Caki2 (cell line): ENCODE measurements at regions not wholly inside any gene's neighbourhood (a gene's known extent, or its start where the extent isn't known, plus 50 kb on each side); places are given as distances from the start of the nearest gene placed in this dataset.

Experiments used
- DNase-seq: peaks from one replicate; pipeline ENCODE4 v3.0.0-alpha.2; 2015; ENCODE audit warnings: low read depth
- in situ Hi-C: cut with HindIII; loops from 2 replicates; pipeline ENCODE4 v1.10.0; 2016; ENCODE audit warnings: low sequenced_read_pairs, low pct_unique_long_range_greater_than_20kb, mixed read lengths

- in situ Hi-C loops, result no loop called here
Observed at GRCh38 chrX:69036674-69037573, 128.3 kb downstream of the PJA1 start.

GRCh38 chrX:69034451-69034850, 130.8 kb downstream of the PJA1 start:
- in situ Hi-C loops, result no loop called here
- no peak for DNase-seq

More at GRCh38 chrX:69036674-69037573, 128.3 kb downstream of the PJA1 start:
- no peak for DNase-seq

DNA sequence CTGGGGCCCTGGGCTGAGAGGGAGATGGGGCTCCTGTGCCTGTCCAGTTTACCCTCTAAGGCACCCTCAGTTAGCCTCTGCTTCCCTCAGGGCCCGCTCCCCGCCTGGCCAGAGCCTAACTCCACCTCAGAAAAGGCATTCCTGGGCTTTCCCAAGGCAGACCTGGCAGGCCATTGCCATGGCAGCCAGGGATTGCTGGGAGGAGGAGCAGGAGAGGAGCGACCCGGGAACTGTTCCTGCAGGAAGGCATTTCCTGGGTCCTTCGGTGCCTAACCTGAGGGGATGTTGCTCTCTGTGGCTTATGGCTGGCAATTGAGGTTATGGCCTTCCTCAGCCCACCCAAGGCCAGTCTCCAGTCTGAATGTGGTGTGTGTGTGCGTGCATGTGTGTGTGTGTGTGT, 131.3 kb downstream of the PJA1 start:
- no peak for DNase-seq
- in situ Hi-C loops, result no loop called here

DNA sequence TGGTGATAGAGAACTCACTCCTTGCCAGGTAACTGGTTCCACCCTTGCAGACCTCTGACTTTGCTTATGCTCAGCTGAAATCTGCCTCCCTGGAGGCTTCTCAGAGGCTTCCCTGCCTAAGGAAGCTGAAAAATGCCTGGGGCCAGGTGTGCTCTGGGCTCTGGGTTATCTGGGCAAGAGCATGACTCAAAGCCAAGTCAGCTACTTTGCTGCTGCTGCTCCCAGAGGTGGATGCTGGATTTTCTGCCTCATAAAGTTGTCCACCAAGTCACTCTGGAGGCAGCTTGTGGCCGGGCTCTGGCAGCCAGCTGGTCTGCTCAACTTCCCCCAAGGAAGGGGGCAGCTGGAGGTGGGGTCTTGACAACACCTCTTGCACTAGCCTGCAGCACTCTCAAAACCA, 132.7 kb downstream of the PJA1 start:
- in situ Hi-C loops, result no loop called here
- DNase-seq, result no peak

- DNase-seq, result no peak
- in situ Hi-C loops, result no loop called here
Observed at GRCh38 chrX:69031971-69032391, 133.3 kb downstream of the PJA1 start.

GRCh38 chrX:69031181-69031580, 134.1 kb downstream of the PJA1 start:
- no peak for DNase-seq
- in situ Hi-C loops, result no loop called here

GRCh38 chrX:69029771-69030170, 135.5 kb downstream of the PJA1 start:
- no peak for DNase-seq
- in situ Hi-C loops, result no loop called here

DNA sequence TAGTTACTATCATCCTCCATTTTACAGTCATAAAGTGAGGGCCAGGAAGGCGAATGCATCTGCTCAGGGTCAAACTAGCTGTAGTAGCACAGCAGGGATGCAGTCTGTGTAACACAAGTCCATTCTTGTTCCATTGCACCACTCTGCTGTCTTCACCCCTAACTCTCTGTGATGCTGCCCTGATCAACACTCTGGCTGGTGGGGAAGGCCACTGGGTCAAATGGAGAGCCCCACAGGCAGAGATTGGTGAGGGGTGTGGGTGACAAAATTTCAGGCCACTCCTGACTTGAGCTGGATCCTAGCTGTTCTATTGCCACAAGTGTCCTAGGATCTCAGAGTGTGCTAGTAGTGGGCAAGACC, 136.5 kb downstream of the PJA1 start:
- in situ Hi-C loops, result no loop called here
- no peak for DNase-seq

GRCh38 chrX:69028006-69028760, 137.1 kb downstream of the PJA1 start:
- DNase-seq, result no peak

DNA sequence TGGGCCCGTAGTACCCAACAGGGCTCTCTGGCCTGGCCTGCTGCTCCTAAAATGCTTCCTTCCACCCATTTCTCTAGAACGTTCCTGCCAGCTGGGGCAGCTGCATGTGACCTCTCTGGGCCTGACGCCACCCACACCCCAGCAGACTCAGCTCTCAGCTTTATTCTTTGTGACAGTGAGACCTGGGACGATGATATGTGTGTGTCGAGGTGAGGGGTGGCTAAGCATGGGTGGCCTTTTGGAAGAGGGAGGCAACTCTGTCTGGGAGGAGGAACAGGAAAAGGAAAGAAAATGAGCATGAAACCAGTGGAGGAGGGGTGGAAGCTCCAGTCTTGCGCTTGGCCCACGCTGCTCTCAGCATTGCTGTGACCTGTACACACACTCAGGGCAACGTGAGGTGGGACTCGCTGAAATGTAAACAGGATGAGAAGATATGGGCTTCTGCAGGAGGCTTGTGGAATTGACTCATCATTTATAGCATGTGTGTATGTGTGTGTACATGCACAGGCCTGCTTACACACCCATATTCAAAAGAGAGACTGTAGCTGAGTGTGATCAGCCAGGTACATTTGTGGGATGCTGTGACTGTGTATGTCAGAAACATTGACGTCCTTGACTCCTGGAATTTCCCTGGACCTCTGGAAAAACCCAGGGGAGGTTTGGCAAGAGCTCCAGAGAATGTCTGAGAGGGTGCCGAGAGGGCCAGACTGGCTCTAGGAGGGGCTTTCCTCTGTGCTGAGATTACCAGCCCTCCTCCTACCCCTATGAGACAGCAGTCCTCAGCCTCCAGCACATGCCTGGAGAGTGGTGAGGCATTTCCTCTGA, 137.9 kb downstream of the PJA1 start:
- in situ Hi-C loops, result no loop called here
- no peak for DNase-seq

More at GRCh38 chrX:69028006-69028760, 137.1 kb downstream of the PJA1 start:
- in situ Hi-C loops, result no loop called here

DNA sequence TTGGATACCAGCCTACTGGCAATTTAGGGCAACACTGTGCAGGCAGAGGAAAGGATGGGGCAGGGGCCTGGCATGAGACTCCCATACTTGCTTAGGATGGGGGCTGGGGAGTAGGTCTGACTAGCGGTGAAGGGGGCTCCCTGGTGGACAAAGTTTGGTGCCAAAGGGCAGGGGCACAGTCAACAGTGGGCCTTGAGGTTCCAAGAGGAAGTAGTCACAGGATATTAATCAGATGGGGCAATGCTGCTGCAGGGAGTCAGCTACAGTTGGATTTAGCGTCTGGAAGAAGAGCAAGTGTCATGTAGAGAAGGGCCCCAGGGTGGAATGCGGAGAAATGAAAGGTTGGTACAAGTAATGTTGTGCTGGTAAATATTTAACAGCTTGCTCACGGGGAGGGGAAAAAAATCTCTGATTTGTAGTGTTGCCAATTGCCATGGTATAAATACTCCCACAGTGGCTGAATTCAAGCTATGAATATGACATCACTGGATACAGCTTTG, 139.4 kb downstream of the PJA1 start:
- in situ Hi-C loops, result no loop called here
- no peak for DNase-seq

GRCh38 chrX:69024931-69025330, 140.3 kb downstream of the PJA1 start:
- in situ Hi-C loops, result no loop called here
- no peak for DNase-seq

GRCh38 chrX:69024161-69024736, 141.0 kb downstream of the PJA1 start:
- DNase-seq, result no peak
- in situ Hi-C loops, result no loop called here

GRCh38 chrX:69022430-69022829, 142.8 kb downstream of the PJA1 start:
- no peak for DNase-seq
- in situ Hi-C loops, result no loop called here

GRCh38 chrX:69021141-69021960, 143.9 kb downstream of the PJA1 start:
- DNase-seq, result no peak
- in situ Hi-C loops, result no loop called here

DNA sequence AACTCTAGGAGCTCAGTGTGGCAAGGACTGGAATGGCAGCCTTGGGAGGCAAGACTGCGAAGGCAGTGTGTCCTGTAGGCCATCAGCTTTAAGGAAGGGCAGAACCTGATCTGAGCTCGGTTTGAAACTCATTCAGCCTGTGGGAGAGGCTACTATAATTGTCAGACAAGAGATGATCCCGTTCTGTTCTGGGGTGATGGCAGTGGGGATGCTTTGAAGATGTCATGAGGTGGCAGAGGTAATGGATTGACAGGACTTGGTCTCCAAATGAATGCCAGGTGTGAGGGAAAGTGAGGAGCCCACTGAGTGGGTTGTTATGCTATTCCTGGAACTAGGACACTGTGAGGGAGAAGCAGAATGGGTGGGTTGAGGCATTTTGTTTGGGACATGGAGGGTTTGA, 144.9 kb downstream of the PJA1 start:
- in situ Hi-C loops, result no loop called here

GRCh38 chrX:69019073-69019890, 146.0 kb downstream of the PJA1 start:
- in situ Hi-C loops, result no loop called here

More for the DNA sequence above, 144.9 kb downstream of the PJA1 start:
- no peak for DNase-seq

More at GRCh38 chrX:69019073-69019890, 146.0 kb downstream of the PJA1 start:
- DNase-seq, result no peak
